ENCODE measurements at regions not wholly inside any gene's neighbourhood (a gene's known extent, or its start where the extent isn't known, plus 50 kb on each side); places are given as distances from the start of the nearest gene placed in this dataset.

DNA sequence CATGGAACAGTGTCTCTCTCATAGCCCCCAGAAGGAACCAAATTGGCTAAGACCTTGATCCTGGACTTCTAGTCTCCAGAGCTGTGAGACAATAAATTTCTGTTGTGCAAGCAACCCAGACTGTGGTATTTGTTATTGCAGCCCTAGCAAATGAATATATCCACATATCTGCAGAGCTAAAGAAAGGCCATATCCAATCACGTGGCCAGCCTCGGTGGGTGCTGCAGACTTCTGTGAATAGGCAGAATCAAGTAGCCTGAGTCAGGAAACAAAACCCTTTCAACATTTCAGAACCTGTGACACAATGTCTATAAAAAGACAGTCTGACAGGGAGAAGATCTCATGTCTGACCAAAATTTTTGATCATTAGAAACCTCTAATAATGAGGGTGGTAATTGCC, 71.0 kb upstream of the CPM start:
- DNase-seq (ENCODE audit: insufficient read length, low spot score) (no peak), FAIRE-seq (no peak)
- no peak for TF ChIP-seq CTCF (IDR thresholded peaks at IDR 0.05; ENCODE audit: insufficient read depth, missing control alignments)

- TF ChIP-seq CTCF (IDR thresholded peaks at IDR 0.05; ENCODE audit: insufficient read depth, missing control alignments) = no peak
- no peak for DNase-seq (ENCODE audit: insufficient read length, low spot score)
- no peak for FAIRE-seq
Measured at GRCh38 chr12:69007101-69007854, 74.3 kb upstream of the CPM start.

DNA sequence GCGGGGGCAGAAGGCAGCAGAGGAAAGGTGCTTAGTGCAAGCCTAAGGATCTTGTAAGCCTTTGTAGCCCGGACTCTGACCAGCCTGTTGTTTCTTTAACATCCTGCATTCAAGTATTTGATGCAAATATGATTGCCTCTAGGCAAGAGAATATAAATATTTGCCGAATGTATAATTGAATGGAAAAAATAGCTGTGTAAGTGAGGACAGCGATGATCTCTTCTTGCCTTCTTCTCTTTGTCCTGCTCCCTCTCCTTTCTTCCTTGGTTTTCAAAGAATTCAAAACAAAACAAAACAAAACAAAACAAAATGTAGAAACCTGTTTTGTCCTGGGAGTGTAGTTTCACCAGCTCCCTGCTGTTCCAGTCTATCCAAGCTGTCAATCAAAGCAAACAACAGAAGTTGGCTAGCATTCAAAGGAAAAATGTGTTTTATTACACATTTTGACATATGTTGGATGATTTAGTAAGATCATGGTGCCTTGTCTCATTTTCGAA, 74.9 kb upstream of the CPM start:
- FAIRE-seq (no peak), DNase-seq (ENCODE audit: insufficient read length, low spot score) (no peak)
- no peak for TF ChIP-seq CTCF (IDR thresholded peaks at IDR 0.05; ENCODE audit: insufficient read depth, missing control alignments)

DNA sequence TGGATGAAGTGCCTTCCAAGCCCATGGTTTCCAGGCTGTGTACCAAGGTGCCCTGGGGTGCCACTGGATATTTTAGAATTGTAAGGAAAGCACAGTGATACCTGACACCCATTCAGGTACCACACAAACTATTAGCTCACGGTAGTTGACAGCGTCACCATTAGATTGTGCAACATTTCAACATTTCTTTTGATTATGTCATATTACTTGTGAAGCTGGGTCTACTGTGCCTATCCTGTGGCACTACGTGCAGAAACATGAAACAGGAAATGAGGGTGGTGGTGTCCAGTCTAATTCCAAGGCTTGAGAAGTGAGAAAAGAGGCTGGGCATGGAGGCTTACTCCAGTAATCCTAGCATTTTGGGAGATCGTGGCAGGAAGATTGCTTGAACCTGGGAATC, 75.5 kb upstream of the CPM start:
- TF ChIP-seq CTCF (IDR thresholded peaks at IDR 0.05; ENCODE audit: insufficient read depth, missing control alignments) = no peak
- DNase-seq (ENCODE audit: insufficient read length, low spot score) (no peak), FAIRE-seq (no peak)

GRCh38 chr12:69014047-69014446, 81.1 kb upstream of the CPM start:
- DNase-seq (ENCODE audit: insufficient read length, low spot score) (no peak), FAIRE-seq (no peak)
- TF ChIP-seq CTCF (IDR thresholded peaks at IDR 0.05; ENCODE audit: insufficient read depth, missing control alignments) = no peak

- no peak for FAIRE-seq
- DNase-seq (ENCODE audit: insufficient read length, low spot score) = no peak
- TF ChIP-seq CTCF (IDR thresholded peaks at IDR 0.05; ENCODE audit: insufficient read depth, missing control alignments) = no peak
Measured at GRCh38 chr12:69015017-69015416, 82.0 kb upstream of the CPM start.

GRCh38 chr12:69015831-69016230, 82.9 kb upstream of the CPM start:
- no peak for FAIRE-seq

More at GRCh38 chr12:69015831-69016230, 82.9 kb upstream of the CPM start:
- no peak for TF ChIP-seq CTCF (IDR thresholded peaks at IDR 0.05; ENCODE audit: insufficient read depth, missing control alignments)
- DNase-seq (ENCODE audit: insufficient read length, low spot score) = no peak

Measured in D721Med (cell line).